OCI-LY3 (cell line): ENCODE measurements at regions not wholly inside any gene's neighbourhood (a gene's known extent, or its start where the extent isn't known, plus 50 kb on each side); places are given as distances from the start of the nearest gene placed in this dataset.
A peak's percentile ranks its signal among the peaks of the same experiment; 100 is the strongest.

ENCODE experiments used
- CTCF ChIP-seq: fragments of 200-600, 300-600 bp; sonication (generic); IDR thresholded peaks from 2 replicates; pipeline ENCODE4 v1.5.1; 2014; ENCODE audit warnings: antibody characterized with exemption, low read length, low read depth
- EZH2phosphoT487 ChIP-seq: fragments of 200-600 bp; shearing (Covaris generic); IDR thresholded peaks from 2 replicates; pipeline ENCODE4 v1.6.1; 2018; ENCODE audit warnings: antibody characterized with exemption, mixed run types, low read depth

- peak; percentile 68 for TF ChIP-seq CTCF
- no peak for TF ChIP-seq EZH2phosphoT487
Measured at GRCh38 chr12:92608151-92609091, 94.4 kb upstream of the PLEKHG7 start.
